ENCODE measurements at regions not wholly inside any gene's neighbourhood (a gene's known extent, or its start where the extent isn't known, plus 50 kb on each side); places are given as distances from the start of the nearest gene placed in this dataset.

DNA sequence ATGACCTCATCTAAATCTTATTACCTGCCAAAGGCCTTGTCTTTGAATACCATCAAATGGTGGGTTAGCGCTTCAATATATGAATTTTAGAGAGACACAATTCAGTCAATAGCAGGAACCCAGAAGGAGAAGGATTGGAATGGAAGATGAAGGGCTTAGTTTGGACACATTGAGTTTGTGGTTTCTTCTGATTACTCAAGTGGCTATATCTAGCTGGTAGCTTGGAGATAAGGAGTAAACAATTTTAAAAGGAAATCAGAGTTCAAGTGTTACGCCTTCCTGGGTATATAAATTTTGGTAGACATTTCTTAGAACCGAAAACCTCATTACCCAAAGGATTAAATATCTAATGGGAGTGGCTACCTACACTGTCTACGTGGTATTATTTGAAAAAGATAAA is 80.2 kb downstream of the RGS2 start:
- TF ChIP-seq, protein P1, sequence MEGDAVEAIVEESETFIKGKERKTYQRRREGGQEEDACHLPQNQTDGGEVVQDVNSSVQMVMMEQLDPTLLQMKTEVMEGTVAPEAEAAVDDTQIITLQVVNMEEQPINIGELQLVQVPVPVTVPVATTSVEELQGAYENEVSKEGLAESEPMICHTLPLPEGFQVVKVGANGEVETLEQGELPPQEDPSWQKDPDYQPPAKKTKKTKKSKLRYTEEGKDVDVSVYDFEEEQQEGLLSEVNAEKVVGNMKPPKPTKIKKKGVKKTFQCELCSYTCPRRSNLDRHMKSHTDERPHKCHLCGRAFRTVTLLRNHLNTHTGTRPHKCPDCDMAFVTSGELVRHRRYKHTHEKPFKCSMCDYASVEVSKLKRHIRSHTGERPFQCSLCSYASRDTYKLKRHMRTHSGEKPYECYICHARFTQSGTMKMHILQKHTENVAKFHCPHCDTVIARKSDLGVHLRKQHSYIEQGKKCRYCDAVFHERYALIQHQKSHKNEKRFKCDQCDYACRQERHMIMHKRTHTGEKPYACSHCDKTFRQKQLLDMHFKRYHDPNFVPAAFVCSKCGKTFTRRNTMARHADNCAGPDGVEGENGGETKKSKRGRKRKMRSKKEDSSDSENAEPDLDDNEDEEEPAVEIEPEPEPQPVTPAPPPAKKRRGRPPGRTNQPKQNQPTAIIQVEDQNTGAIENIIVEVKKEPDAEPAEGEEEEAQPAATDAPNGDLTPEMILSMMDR (IDR thresholded peaks at IDR 0.05) = no peak
- TF ChIP-seq CREB1 (CRISPR knock-in tag; IDR thresholded peaks at IDR 0.05) (no peak), FOXP1 (CRISPR knock-in tag; IDR thresholded peaks at IDR 0.05; ENCODE audit: borderline replicate concordance) (no peak), ZNF423 (CRISPR knock-in tag; IDR thresholded peaks at IDR 0.05) (no peak), RELA (CRISPR knock-in tag; IDR thresholded peaks at IDR 0.05; ENCODE audit: borderline replicate concordance) (no peak), JUN (CRISPR knock-in tag; IDR thresholded peaks at IDR 0.05) (no peak), ATF1 (CRISPR knock-in tag; IDR thresholded peaks at IDR 0.05) (no peak)
- TF ChIP-seq, protein P2, sequence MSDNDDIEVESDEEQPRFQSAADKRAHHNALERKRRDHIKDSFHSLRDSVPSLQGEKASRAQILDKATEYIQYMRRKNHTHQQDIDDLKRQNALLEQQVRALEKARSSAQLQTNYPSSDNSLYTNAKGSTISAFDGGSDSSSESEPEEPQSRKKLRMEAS (CRISPR knock-in tag; IDR thresholded peaks at IDR 0.05) = no peak
- TF ChIP-seq, protein P3, sequence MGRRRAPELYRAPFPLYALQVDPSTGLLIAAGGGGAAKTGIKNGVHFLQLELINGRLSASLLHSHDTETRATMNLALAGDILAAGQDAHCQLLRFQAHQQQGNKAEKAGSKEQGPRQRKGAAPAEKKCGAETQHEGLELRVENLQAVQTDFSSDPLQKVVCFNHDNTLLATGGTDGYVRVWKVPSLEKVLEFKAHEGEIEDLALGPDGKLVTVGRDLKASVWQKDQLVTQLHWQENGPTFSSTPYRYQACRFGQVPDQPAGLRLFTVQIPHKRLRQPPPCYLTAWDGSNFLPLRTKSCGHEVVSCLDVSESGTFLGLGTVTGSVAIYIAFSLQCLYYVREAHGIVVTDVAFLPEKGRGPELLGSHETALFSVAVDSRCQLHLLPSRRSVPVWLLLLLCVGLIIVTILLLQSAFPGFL (CRISPR knock-in tag; IDR thresholded peaks at IDR 0.05; ENCODE audit: borderline replicate concordance) = no peak

Measured in WTC11 (cell line).